GM12891 (cell line): ENCODE measurements at regions not wholly inside any gene's neighbourhood (a gene's known extent, or its start where the extent isn't known, plus 50 kb on each side); places are given as distances from the start of the nearest gene placed in this dataset.

Source experiments
- POLR2A ChIP-seq: IDR thresholded peaks from 2 replicates; pipeline ENCODE4 v1.6.1; 2011; ENCODE audit warnings: low read depth, low read length, control low read depth
- POLR2AphosphoS5 ChIP-seq: IDR thresholded peaks from 2 replicates; pipeline ENCODE4 v1.6.1; 2011; ENCODE audit warnings: low read depth, low read length, control low read depth
- TAF1 ChIP-seq: IDR thresholded peaks from 2 replicates; pipeline ENCODE4 v1.6.1; 2011; ENCODE audit warnings: low read depth, low read length, control low read depth

DNA sequence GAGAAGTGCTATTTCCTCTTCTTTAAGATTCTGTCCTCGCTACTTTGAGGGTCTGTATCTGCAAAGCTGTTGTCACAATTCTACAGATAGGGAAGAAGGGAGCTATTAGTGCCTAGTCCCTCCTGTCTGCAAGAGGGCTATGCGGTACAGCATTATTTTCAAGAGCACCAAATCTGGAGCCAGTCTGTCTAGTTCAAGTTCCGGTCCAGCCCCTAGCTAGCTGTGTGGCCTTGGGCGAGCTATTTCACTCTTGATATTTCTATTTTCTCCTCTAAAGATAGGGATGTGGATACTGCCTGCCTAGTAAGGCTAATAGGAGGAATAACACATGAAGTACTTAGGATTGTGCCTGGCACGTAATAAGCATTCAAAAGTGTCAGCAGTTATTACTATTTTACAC lies 272.4 kb downstream of the KCNE4 start:
- TF ChIP-seq POLR2A (no peak), POLR2AphosphoS5 (no peak), TAF1 (no peak)
